GM18505 (cell line): ENCODE measurements at regions not wholly inside any gene's neighbourhood (a gene's known extent, or its start where the extent isn't known, plus 50 kb on each side); places are given as distances from the start of the nearest gene placed in this dataset.

Experiments used
- ATAC-seq: cut with Tn5 transposase; IDR thresholded peaks from one replicate; pipeline ENCODE4 v1.9.1; 2021; ENCODE audit not compliant: unreplicated experiment
- POLR2A ChIP-seq: IDR thresholded peaks from 4 replicates; pipeline ENCODE4 v1.6.1; 2011; ENCODE audit warnings: borderline replicate concordance; ENCODE audit not compliant: insufficient read depth, insufficient read length; ENCODE audit errors: extremely low read depth

DNA sequence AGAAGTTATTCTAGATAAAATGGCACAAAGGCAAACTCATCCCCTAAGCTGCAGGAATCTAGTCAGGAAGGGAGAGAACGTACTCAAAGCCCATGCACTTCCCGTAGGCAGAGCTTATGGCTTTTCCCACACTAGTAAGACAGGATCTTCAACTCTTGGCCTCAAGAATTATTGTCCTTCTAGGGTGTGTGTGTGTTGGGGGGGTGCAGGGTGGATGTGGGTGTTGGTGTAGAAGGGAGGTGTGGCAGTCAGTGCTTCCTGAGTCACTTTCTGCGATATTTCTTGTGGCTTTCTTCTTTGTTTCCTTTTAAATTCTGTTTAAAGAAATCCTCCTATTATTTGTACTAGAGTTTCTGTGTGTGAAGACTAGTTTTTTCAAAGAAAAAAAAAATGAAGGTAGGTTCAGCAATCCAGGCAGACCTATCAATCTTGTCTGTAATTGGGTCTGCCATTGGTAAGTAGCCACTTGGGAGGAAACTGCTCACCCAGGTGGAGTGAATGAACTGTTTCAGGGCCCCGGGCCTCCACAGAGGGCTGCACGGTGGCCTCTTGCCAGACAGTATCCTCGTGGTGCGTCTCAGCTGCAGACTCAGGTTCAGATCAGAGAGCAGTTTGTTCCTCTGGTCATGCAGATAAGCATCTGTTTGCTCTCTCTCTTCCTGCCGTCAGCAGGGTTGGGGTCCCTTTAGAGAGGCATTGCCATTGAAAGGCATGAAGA is 131.9 kb downstream of the NPR3 start:
- no peak for TF ChIP-seq POLR2A
- ATAC-seq: no peak

DNA sequence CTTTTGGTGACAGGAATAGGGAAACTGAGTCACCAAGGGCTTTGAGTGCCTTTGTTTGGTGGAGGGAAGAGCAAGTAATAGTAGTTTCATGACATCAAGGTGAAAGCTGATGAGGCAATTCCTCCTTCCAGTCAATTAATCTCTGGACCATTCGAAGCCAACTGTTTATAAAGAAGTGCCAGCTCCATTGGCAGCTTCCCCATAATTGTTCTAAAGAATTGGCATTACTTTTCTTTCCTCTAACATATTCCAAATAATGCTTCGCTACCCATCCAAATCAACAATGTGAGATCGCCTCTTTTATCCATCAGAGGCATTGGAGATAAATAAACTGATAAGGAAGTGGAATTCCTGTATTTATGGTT is 132.4 kb downstream of the NPR3 start:
- ATAC-seq: no peak

DNA sequence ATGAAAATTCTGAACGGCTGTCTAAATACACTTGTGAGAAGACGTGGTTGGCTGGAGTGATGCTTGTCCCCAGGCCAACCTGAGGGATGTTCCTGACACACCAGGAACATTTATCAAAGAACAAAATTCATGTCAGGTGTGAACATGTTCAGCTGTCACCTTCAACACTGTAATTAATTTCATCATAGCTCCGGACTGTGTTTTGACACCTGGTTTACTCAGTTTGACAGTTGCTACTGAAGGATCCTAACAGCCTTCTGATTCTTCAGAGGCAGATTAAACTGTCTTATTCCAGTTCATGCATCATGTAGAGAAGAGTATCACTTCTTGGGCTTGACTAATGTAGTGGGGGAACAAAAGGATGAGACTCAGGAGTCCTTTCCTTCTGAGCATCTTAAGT is 134.1 kb downstream of the NPR3 start:
- no peak for TF ChIP-seq POLR2A
- no peak for ATAC-seq

More for the DNA sequence above, 132.4 kb downstream of the NPR3 start:
- no peak for TF ChIP-seq POLR2A

DNA sequence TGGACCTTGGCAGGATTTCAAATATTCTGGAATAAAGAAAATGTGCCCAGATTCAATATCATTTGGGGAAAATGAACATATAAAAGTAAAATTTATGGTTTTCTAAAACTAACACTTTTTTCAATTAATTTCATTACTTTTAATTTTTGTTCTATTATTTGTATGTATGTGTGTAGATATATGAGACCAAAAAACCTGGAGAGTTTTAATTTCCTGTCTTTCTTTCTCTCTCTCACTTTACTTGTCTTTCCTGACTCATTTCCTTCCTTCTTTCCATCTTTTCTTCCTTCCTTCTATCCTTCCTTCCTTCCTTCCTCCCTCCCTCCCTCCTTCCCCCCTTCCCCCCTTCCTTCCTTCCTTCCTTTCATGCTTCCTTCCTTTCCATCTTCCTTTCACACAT is 137.0 kb downstream of the NPR3 start:
- ATAC-seq: no peak

DNA sequence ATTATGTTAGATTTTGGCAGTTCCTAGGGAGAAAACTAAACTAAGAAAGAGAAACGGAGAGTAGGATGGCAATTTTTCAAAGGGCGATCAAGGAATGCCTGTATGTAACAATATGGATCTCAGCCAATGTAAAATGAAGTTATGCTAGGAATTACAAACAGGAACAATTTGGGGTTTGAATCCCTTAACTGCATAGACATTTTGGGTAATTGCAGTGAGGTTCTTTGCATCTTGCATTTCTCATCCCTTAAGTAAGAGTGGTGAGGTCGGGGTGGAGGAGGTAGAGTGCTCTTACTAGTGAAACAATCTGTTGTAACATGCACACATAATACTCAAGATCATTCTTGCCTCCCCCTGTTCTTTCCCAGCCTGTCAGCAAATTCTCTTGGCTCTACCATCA is 137.6 kb downstream of the NPR3 start:
- no peak for TF ChIP-seq POLR2A
- ATAC-seq: no peak

More for the DNA sequence above, 137.0 kb downstream of the NPR3 start:
- TF ChIP-seq POLR2A: no peak

DNA sequence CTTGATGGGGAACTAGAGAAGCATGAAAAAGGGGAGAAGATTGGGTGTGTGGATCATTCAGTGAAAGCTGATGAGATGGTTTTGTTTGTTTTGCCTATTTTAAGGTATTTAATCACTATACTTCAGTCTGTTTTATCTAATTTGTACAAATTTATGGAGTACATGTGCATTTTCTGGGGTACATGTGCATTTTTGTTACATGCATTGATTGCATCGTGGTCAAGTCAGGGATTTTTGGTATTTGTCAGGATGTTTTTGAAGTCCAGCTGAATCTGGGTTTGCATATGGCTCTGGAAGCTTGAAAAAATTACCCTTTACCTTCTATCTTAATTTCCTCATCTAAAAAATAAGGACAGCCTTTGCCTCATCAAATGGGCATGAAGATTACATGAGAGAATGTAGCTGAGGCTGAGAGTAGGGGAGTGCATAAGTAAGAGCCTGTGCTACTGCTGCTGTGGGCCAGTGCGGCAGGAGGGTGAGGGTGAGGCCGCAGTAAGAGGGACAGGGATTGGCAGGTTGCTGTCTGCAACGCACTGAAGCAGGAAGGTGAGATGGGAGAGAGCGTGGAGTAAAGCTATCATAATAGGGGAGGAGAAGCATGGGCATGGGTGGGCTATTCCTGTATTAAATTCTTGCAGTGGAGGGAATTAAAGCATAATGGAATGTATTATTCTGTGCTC is 139.8 kb downstream of the NPR3 start:
- no peak for ATAC-seq
- TF ChIP-seq POLR2A: no peak

DNA sequence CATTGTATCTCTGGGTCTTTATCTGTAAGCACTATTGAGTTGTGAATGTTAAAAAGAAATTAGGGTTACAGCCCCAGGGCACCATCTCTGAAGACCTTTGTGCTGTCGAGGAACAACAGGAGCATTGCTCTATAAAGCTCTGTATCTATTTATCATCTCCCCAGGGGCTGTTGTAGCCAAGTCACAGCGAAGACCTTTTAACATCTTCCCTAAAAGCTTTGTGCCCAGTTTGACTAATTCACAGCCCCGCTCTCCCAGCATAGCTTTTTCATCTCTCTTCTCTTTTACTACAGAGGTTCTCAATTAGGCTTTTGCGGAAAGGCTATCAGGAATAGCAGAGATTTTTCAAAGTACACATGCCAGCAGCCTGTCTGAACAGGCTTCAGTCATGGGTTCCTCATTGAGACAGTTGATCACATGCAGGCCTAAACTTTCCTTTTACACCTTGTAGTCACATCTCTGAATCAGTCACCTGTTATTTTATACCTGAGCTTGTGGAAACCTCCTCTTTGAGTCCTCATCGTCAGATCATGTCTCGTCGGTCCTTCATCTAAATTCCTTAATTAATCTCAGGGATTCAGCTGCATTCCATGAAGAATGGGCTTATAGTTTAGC is 140.5 kb downstream of the NPR3 start:
- ATAC-seq: no peak
- TF ChIP-seq POLR2A: no peak

DNA sequence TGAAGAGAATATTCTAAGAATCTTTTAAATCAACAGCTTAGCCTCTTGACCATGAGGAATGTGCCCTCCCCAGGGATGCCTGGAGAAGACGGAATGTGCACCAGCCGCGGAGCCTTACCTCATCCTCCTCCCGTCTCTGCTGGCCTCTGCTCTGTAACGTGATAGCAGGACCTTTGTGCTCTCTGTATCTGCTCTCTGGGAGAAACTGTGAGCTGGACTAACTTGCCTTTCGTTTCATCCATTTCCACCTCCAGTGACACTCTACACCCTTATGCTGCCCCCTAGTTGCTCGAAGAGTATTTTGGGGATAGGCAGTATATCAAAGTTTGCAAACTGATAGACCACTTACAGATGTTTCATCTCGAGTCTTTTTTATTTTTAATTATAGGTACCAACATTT is 141.4 kb downstream of the NPR3 start:
- TF ChIP-seq POLR2A: no peak
- ATAC-seq: no peak

DNA sequence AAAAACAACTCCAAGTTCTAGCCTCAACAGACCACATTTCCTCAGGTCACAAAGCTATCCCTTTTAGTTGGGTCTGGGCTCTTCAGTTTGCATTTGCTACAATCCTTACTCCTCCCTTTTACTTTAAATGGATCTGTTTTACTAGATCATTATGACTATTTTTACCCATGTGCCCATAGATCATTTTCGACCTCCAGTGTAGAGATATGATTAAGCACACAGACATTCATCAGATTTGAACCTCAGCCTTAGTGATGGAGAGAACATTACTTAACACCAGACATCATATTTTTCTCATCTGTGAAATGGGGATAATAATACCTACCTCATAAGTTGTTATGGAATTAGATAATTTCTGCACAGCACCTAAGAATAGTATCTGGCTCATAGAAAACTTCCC is 141.9 kb downstream of the NPR3 start:
- no peak for TF ChIP-seq POLR2A
- ATAC-seq: no peak

DNA sequence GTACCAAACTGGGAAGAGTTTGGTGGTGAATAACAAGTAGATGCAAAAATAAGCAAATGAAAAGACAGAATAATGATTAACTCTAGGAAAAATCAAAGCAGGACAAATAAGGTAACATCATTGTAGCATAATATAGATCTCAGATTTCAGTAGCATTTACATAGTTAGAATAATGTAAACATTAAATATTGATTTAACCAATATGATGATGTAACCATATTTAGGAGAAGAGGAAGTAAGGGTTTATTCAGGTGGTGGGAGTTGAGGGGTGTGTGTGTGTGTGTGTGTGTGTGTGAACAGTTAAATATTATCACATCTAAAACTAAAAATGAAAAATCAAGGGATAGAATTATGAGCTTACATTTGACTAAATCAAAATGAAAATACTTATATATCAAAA is 143.4 kb downstream of the NPR3 start:
- no peak for ATAC-seq
- no peak for TF ChIP-seq POLR2A

DNA sequence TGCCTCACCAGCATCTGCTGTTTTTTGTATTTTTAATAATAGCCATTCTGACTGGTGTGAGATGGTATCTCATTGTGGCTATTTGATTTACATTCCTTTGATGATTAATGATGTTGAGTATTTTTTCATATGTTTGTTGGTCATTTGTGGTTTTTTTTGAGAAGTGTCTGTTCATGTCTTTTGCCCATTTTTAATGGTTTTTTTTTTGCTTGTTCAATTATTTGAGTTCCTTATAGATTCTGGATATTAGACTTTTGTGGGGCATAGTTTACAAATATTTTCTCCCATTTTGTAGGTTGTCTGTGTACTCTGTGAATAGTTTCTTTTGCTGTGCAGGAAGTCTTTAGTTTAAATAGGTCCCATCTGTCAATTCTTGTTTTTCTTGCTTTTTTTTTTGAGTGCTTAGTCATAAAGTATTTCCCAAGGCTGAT is 148.1 kb downstream of the NPR3 start:
- TF ChIP-seq POLR2A: no peak
- no peak for ATAC-seq

DNA sequence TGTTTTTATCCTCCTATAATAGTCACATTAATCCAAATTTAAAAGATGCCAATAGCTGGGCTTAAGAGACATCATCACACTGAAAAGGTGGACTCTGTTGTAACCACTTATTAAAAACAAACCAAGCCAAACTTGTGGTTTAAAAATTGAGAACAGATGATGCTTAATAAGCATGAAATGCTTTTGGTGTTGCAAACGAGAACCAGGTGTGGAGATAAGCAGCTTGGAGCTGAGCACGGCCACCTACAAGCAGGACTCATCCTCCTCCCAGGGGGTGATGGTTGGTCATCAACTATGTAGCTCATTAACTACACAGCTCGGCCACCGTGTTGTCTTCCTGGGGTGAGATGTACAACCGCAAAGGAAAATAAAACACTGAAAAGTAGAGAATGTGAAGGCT is 154.4 kb downstream of the NPR3 start:
- no peak for TF ChIP-seq POLR2A

DNA sequence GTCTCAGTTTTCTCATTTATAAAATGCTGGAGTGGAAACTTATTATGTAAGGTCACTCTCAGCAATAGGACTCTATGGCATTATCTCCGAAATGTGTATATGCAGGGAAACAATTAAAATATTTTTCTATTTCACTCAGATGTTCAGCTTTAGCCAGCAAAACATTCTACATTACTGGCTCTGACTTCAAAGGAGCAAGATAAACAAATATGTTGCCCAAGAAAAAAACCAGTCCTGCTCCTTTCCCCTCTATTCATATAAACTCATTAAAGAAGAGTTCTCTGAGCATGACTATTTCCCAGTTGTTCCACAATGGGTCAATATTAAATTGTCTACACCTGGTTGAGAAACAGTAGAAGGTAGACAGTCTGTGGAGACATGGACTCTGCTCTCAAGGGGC is 155.0 kb downstream of the NPR3 start:
- TF ChIP-seq POLR2A: no peak
- ATAC-seq: no peak

More for the DNA sequence above, 154.4 kb downstream of the NPR3 start:
- ATAC-seq: no peak

DNA sequence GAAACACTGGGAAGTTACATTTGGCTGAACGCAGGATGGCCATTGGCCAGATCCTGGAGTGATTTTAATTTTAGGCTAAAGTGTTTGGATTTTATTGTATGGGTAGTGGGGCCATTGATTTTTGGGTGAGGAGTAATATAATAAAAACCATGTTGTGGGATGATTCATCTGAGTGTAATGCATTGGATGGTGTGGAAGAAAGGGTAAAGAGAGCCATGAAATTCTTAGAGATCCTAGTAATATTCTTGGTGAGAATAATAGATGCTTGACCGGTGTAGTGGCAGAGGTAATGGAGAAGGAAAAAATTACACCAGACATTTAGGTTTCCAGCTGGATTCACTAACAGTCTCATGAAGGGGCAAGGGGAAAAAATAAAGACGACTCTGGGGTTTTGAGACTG is 158.1 kb downstream of the NPR3 start:
- TF ChIP-seq POLR2A: no peak
- ATAC-seq: no peak
